ENCODE measurements at regions not wholly inside any gene's neighbourhood (a gene's known extent, or its start where the extent isn't known, plus 50 kb on each side); places are given as distances from the start of the nearest gene placed in this dataset.
A peak's percentile ranks its signal among the peaks of the same experiment; 100 is the strongest.

- H3K36me3 Mint-ChIP-seq = peaks cover 2% of the 10 kb centered on the region
- Histone ChIP-seq H3K27ac (ENCODE audit: low read length) (no peak overlapping the region), H3K27me3 (ENCODE audit: control insufficient read depth, insufficient read depth, low read length) (no peaks in the 10 kb centered on the region), H3K4me3 (ENCODE audit: low read length) (no peak overlapping the region), H3K4me1 (ENCODE audit: control insufficient read depth, insufficient read depth, low read length) (no peaks in the 10 kb centered on the region), H3K9me3 (ENCODE audit: control insufficient read depth, insufficient read depth, low read length) (no peaks in the 10 kb centered on the region), H3K36me3 (ENCODE audit: control insufficient read depth, insufficient read depth, low read length) (no peaks in the 10 kb centered on the region)
- intact Hi-C loops (cut with micrococcal nuclease) = no loop called here
- TF ChIP-seq CTCF (IDR thresholded peaks at IDR 0.05) = no peak
- peaks cover 6 to 44% of the 10 kb centered on the region in 2 donors for H3K4me1 Mint-ChIP-seq
- no peak overlapping the region for H3K4me3 Mint-ChIP-seq
- no peaks in the 10 kb centered on the region for H3K27me3 Mint-ChIP-seq (ENCODE audit: low read depth in 2 of 2)
- no peak for ATAC-seq
- no peak for DNase-seq
- H3K27ac Mint-ChIP-seq = no peak overlapping the region
- H3K9me3 Mint-ChIP-seq = peaks cover 4 to 5% of the 10 kb centered on the region in 2 donors
Observed at GRCh38 chr9:28967226-28967625, 1393.9 kb upstream of the C9orf72 start.

- Histone ChIP-seq H3K9me3 (ENCODE audit: control insufficient read depth, insufficient read depth, low read length) (no peaks in the 10 kb centered on the region), H3K27me3 (ENCODE audit: control insufficient read depth, insufficient read depth, low read length) (no peaks in the 10 kb centered on the region), H3K27ac (ENCODE audit: low read length) (no peak overlapping the region), H3K4me3 (ENCODE audit: low read length) (no peak overlapping the region), H3K36me3 (ENCODE audit: control insufficient read depth, insufficient read depth, low read length) (no peaks in the 10 kb centered on the region), H3K4me1 (ENCODE audit: control insufficient read depth, insufficient read depth, low read length) (no peaks in the 10 kb centered on the region)
- no peak for TF ChIP-seq CTCF (IDR thresholded peaks at IDR 0.05)
- intact Hi-C loops (cut with micrococcal nuclease) = no loop called here
- WGBS (ENCODE audit: insufficient coverage) = 78% methylated on average over 1 of the region's 3 CpGs
- Mint-ChIP-seq H3K4me3 (no peak overlapping the region), H3K4me1 (peaks cover 14 to 46% of the 10 kb centered on the region in 2 donors), H3K9me3 (peaks cover 3 to 14% of the 10 kb centered on the region in 2 donors), H3K27me3 (ENCODE audit: low read depth in 2 of 2) (no peaks in the 10 kb centered on the region), H3K36me3 (peaks cover 8% of the 10 kb centered on the region), H3K27ac (no peak overlapping the region)
- DNase-seq (no peak), ATAC-seq (no peak)
Observed at GRCh38 chr9:28970241-28970654, 1397.0 kb upstream of the C9orf72 start.

- TF ChIP-seq CTCF (IDR thresholded peaks at IDR 0.05) = no peak
Observed at GRCh38 chr9:28971881-28972280, 1398.6 kb upstream of the C9orf72 start.

GRCh38 chr9:28976250-28976649 is 1403.0 kb upstream of the C9orf72 start:
- no peak for ATAC-seq
- no peaks in the 10 kb centered on the region for H3K9me3 ChIP-seq (ENCODE audit: control insufficient read depth, insufficient read depth, low read length)
- no peaks in the 10 kb centered on the region for H3K27me3 Mint-ChIP-seq (ENCODE audit: low read depth in 2 of 2)
- H3K4me3 ChIP-seq (ENCODE audit: low read length) = no peak overlapping the region
- intact Hi-C loops (cut with micrococcal nuclease) = no loop called here
- H3K9me3 Mint-ChIP-seq = peaks cover 3 to 14% of the 10 kb centered on the region in 2 donors
- no peak overlapping the region for H3K4me3 Mint-ChIP-seq
- H3K27ac Mint-ChIP-seq = no peak overlapping the region
- no peaks in the 10 kb centered on the region for H3K4me1 ChIP-seq (ENCODE audit: control insufficient read depth, insufficient read depth, low read length)
- H3K27me3 ChIP-seq (ENCODE audit: control insufficient read depth, insufficient read depth, low read length) = no peaks in the 10 kb centered on the region
- no peak for TF ChIP-seq CTCF (IDR thresholded peaks at IDR 0.05)
- no peak overlapping the region for H3K27ac ChIP-seq (ENCODE audit: low read length)
- peaks cover 8% of the 10 kb centered on the region for H3K36me3 Mint-ChIP-seq
- no peak for DNase-seq
- peaks cover 14 to 38% of the 10 kb centered on the region in 2 donors for H3K4me1 Mint-ChIP-seq
- no peaks in the 10 kb centered on the region for H3K36me3 ChIP-seq (ENCODE audit: control insufficient read depth, insufficient read depth, low read length)

More at GRCh38 chr9:28971881-28972280, 1398.6 kb upstream of the C9orf72 start:
- Mint-ChIP-seq H3K9me3 (peaks cover 3 to 14% of the 10 kb centered on the region in 2 donors), H3K36me3 (peaks cover 8% of the 10 kb centered on the region), H3K4me1 (peaks cover 14 to 46% of the 10 kb centered on the region in 2 donors), H3K27ac (peak overlapping the region in 1 of 2 donors; percentile 59), H3K27me3 (ENCODE audit: low read depth in 2 of 2) (no peaks in the 10 kb centered on the region), H3K4me3 (no peak overlapping the region)
- Histone ChIP-seq H3K36me3 (ENCODE audit: control insufficient read depth, insufficient read depth, low read length) (no peaks in the 10 kb centered on the region), H3K27ac (ENCODE audit: low read length) (no peak overlapping the region), H3K27me3 (ENCODE audit: control insufficient read depth, insufficient read depth, low read length) (no peaks in the 10 kb centered on the region), H3K9me3 (ENCODE audit: control insufficient read depth, insufficient read depth, low read length) (no peaks in the 10 kb centered on the region), H3K4me1 (ENCODE audit: control insufficient read depth, insufficient read depth, low read length) (no peaks in the 10 kb centered on the region), H3K4me3 (ENCODE audit: low read length) (no peak overlapping the region)
- intact Hi-C loops (cut with micrococcal nuclease) = no loop called here
- WGBS (ENCODE audit: insufficient coverage) = 45% methylated on average over 2 of the region's 2 CpGs
- DNase-seq (no peak), ATAC-seq (no peak)
